GM21526 (cell line): ENCODE measurements at regions not wholly inside any gene's neighbourhood (a gene's known extent, or its start where the extent isn't known, plus 50 kb on each side); places are given as distances from the start of the nearest gene placed in this dataset.

ENCODE experiments used
- ATAC-seq: cut with Tn5 transposase; IDR thresholded peaks from one replicate; pipeline ENCODE4 v1.9.1; 2021; ENCODE audit warnings: moderate library complexity; ENCODE audit not compliant: unreplicated experiment, low FRiP score

GRCh38 chr10:105700218-105700617 is 1059.1 kb downstream of the SORCS3 start:
- ATAC-seq, result no peak

GRCh38 chr10:105699504-105699903 is 1058.4 kb downstream of the SORCS3 start:
- no peak for ATAC-seq

- no peak for ATAC-seq
Observed at GRCh38 chr10:105698592-105698991, 1057.5 kb downstream of the SORCS3 start.

- ATAC-seq, result no peak
Observed at GRCh38 chr10:105697290-105697780, 1056.2 kb downstream of the SORCS3 start.

GRCh38 chr10:105691811-105692210 is 1050.7 kb downstream of the SORCS3 start:
- no peak for ATAC-seq

GRCh38 chr10:105682911-105683310 is 1041.8 kb downstream of the SORCS3 start:
- ATAC-seq, result no peak

GRCh38 chr10:105681051-105681450 is 1040.0 kb downstream of the SORCS3 start:
- no peak for ATAC-seq

- ATAC-seq, result no peak
Observed at GRCh38 chr10:105679781-105680180, 1038.7 kb downstream of the SORCS3 start.

GRCh38 chr10:105675333-105675732 is 1034.2 kb downstream of the SORCS3 start:
- no peak for ATAC-seq

- ATAC-seq, result no peak
Observed at GRCh38 chr10:105674448-105674847, 1033.4 kb downstream of the SORCS3 start.

- no peak for ATAC-seq
Observed at GRCh38 chr10:105658696-105659095, 1017.6 kb downstream of the SORCS3 start.

GRCh38 chr10:105656856-105657255 is 1015.8 kb downstream of the SORCS3 start:
- no peak for ATAC-seq

GRCh38 chr10:105650306-105650705 is 1009.2 kb downstream of the SORCS3 start:
- no peak for ATAC-seq

- ATAC-seq, result no peak
Observed at GRCh38 chr10:105647354-105647753, 1006.3 kb downstream of the SORCS3 start.

GRCh38 chr10:105644978-105645377 is 1003.9 kb downstream of the SORCS3 start:
- no peak for ATAC-seq

GRCh38 chr10:105644559-105644958 is 1003.5 kb downstream of the SORCS3 start:
- ATAC-seq, result no peak

- ATAC-seq, result no peak
Observed at GRCh38 chr10:105644091-105644490, 1003.0 kb downstream of the SORCS3 start.

- ATAC-seq, result no peak
Observed at GRCh38 chr10:105643660-105644059, 1002.6 kb downstream of the SORCS3 start.

GRCh38 chr10:105634281-105634680 is 993.2 kb downstream of the SORCS3 start:
- ATAC-seq, result no peak

- ATAC-seq, result no peak
Observed at GRCh38 chr10:105615715-105616365, 974.8 kb downstream of the SORCS3 start.

GRCh38 chr10:105611244-105611798 is 970.2 kb downstream of the SORCS3 start:
- ATAC-seq, result no peak

GRCh38 chr10:105609451-105609850 is 968.4 kb downstream of the SORCS3 start:
- no peak for ATAC-seq
